H9 (cell line): ENCODE measurements at regions not wholly inside any gene's neighbourhood (a gene's known extent, or its start where the extent isn't known, plus 50 kb on each side); places are given as distances from the start of the nearest gene placed in this dataset.

Source experiments
- DNase-seq: peaks from one replicate; pipeline ENCODE4 v3.0.0-alpha.2; 2017
- H2AFZ ChIP-seq: one replicate; pipeline ENCODE4 v1.6.1; 2013; ENCODE audit warnings: mild to moderate bottlenecking, low read length, control low read depth, moderate library complexity
- H2AK5ac ChIP-seq: 2 replicates; pipeline ENCODE4 v1.6.1; 2013; ENCODE audit warnings: low read length, control low read depth, mixed read lengths; ENCODE audit not compliant: insufficient read length
- H2BK120ac ChIP-seq: one replicate; pipeline ENCODE4 v1.6.1; 2013; ENCODE audit warnings: low read depth, mild to moderate bottlenecking, low read length, control low read depth, inconsistent platforms; ENCODE audit not compliant: poor library complexity, severe bottlenecking
- H2BK12ac ChIP-seq: 2 replicates; pipeline ENCODE4 v1.6.1; 2013; ENCODE audit warnings: low read length, control low read depth, mixed read lengths, low read depth; ENCODE audit not compliant: insufficient read length
- H2BK15ac ChIP-seq: 2 replicates; pipeline ENCODE4 v1.6.1; 2013; ENCODE audit warnings: low read depth, low read length, control low read depth
- H2BK20ac ChIP-seq: one replicate; pipeline ENCODE4 v1.6.1; 2013; ENCODE audit warnings: low read depth, mild to moderate bottlenecking, low read length, control low read depth, inconsistent platforms; ENCODE audit not compliant: poor library complexity, severe bottlenecking
- H2BK5ac ChIP-seq: 2 replicates; pipeline ENCODE4 v1.6.1; 2013; ENCODE audit warnings: low read length, control low read depth, mixed read lengths; ENCODE audit not compliant: insufficient read length
- H3K14ac ChIP-seq: 2 replicates; pipeline ENCODE4 v1.6.1; 2013; ENCODE audit warnings: low read length, control low read depth; ENCODE audit not compliant: insufficient read depth
- H3K18ac ChIP-seq: 2 replicates; pipeline ENCODE4 v1.6.1; 2013; ENCODE audit warnings: low read depth, mild to moderate bottlenecking, mixed read lengths, low read length, control low read depth; ENCODE audit not compliant: insufficient read length
- H3K23ac ChIP-seq: 2 replicates; pipeline ENCODE4 v1.6.1; 2013; ENCODE audit warnings: low read length, control low read depth, mixed read lengths, low read depth; ENCODE audit not compliant: insufficient read length
- H3K23me2 ChIP-seq: 2 replicates; pipeline ENCODE4 v1.6.1; 2013; ENCODE audit warnings: low read depth, mild to moderate bottlenecking, mixed read lengths, low read length, control low read depth; ENCODE audit not compliant: insufficient read length, poor library complexity, severe bottlenecking
- H3K27ac ChIP-seq: 2 replicates; pipeline ENCODE4 v1.5.1; 2013; ENCODE audit warnings: low read length, control low read depth, mixed read lengths, low read depth; ENCODE audit not compliant: insufficient read length
- H3K27me3 ChIP-seq: 2 replicates; pipeline ENCODE4 v1.6.1; 2013; ENCODE audit warnings: low read length, control low read depth, inconsistent platforms; ENCODE audit not compliant: insufficient read depth
- H3K4ac ChIP-seq: 2 replicates; pipeline ENCODE4 v1.6.1; 2013; ENCODE audit warnings: low read depth, mild to moderate bottlenecking, control low read depth, inconsistent platforms, low read length, moderate library complexity
- H3K4me1 ChIP-seq: 2 replicates; pipeline ENCODE4 v1.6.1; 2013; ENCODE audit warnings: low read length, control low read depth, inconsistent platforms; ENCODE audit not compliant: insufficient read depth
- H3K4me2 ChIP-seq: 2 replicates; pipeline ENCODE4 v1.6.1; 2013; ENCODE audit warnings: low read length, control low read depth, mixed read lengths; ENCODE audit not compliant: insufficient read length, insufficient read depth
- H3K56ac ChIP-seq: 2 replicates; pipeline ENCODE4 v1.6.1; 2013; ENCODE audit warnings: low read depth, mild to moderate bottlenecking, mixed read lengths, low read length, control low read depth; ENCODE audit not compliant: insufficient read length
- H3K79me1 ChIP-seq: 2 replicates; pipeline ENCODE4 v1.6.1; 2013; ENCODE audit warnings: low read depth, mild to moderate bottlenecking, moderate library complexity, low read length, control low read depth, inconsistent platforms; ENCODE audit not compliant: insufficient read depth, poor library complexity, severe bottlenecking
- H3K79me2 ChIP-seq: 2 replicates; pipeline ENCODE4 v1.6.1; 2013; ENCODE audit warnings: low read length, control low read depth, inconsistent platforms; ENCODE audit not compliant: insufficient read depth
- H3K9ac ChIP-seq: 2 replicates; pipeline ENCODE4 v1.6.1; 2013; ENCODE audit warnings: low read length, control low read depth, mixed read lengths; ENCODE audit not compliant: insufficient read length; ENCODE audit errors: extremely low read depth
- H3K9me3 ChIP-seq: one replicate; pipeline ENCODE4 v1.6.1; 2013; ENCODE audit warnings: low read depth, low read length, inconsistent platforms; ENCODE audit not compliant: control insufficient read depth
- H3T11ph ChIP-seq: one replicate; pipeline ENCODE4 v1.6.1; 2013; ENCODE audit warnings: mild to moderate bottlenecking, low read length, control low read depth, inconsistent platforms
- H4K20me1 ChIP-seq: one replicate; pipeline ENCODE4 v1.6.1; 2013; ENCODE audit not compliant: control insufficient read depth, insufficient read length, insufficient read depth
- H4K5ac ChIP-seq: 2 replicates; pipeline ENCODE4 v1.6.1; 2013; ENCODE audit warnings: low read depth, mild to moderate bottlenecking, mixed read lengths, low read length, control low read depth; ENCODE audit not compliant: insufficient read length
- H4K8ac ChIP-seq: replicated peaks from 2 replicates; pipeline ENCODE4 v1.6.1; 2013; ENCODE audit warnings: low read length, control low read depth, mixed read lengths, low read depth; ENCODE audit not compliant: insufficient read length
- H4K91ac ChIP-seq: 2 replicates; pipeline ENCODE4 v1.6.1; 2013; ENCODE audit warnings: low read depth, mild to moderate bottlenecking, moderate library complexity, mixed read lengths, low read length, control low read depth; ENCODE audit not compliant: insufficient read length
- H3K27ac Mint-ChIP-seq, 3 experiments: 2 replicates in 2 of 3; 3 replicates in 1 of 3; pipeline ENCODE4 v1.8.0; 2020 to 2021; ENCODE audit warnings: mixed read lengths in 3 of 3, mild to moderate bottlenecking in 1 of 3, moderate library complexity in 1 of 3
- H3K27me3 Mint-ChIP-seq: 2 replicates; pipeline ENCODE4 v1.8.0; 2021; ENCODE audit warnings: low read depth, mild to moderate bottlenecking, moderate library complexity, mixed read lengths
- H3K36me3 Mint-ChIP-seq, 3 experiments: 2 replicates in 2 of 3; 3 replicates in 1 of 3; pipeline ENCODE4 v1.8.0; 2020 to 2021; ENCODE audit warnings: low read depth in 3 of 3, mixed read lengths in 3 of 3; ENCODE audit not compliant: insufficient read depth in 1 of 3
- H3K4me1 Mint-ChIP-seq, 2 experiments: 2 replicates each; pipeline ENCODE4 v1.8.0; 2020; ENCODE audit warnings: mixed read lengths in 2 of 2
- H3K4me3 Mint-ChIP-seq, 2 experiments: 2 replicates in 1 of 2; 3 replicates in 1 of 2; pipeline ENCODE4 v1.8.0; 2020 to 2021; ENCODE audit warnings: mild to moderate bottlenecking in 2 of 2, mixed read lengths in 2 of 2, moderate library complexity in 1 of 2
- H3K9me3 Mint-ChIP-seq, 2 experiments: 2 replicates in 1 of 2; 3 replicates in 1 of 2; pipeline ENCODE4 v1.8.0; 2020; ENCODE audit warnings: mild to moderate bottlenecking in 2 of 2, mixed read lengths in 2 of 2, moderate library complexity in 1 of 2
- CTCF ChIP-seq: fragments of 200-600 bp; sonication (generic); conservative IDR thresholded peaks from 3 replicates; pipeline ENCODE4 v1.8.0; 2021; ENCODE audit warnings: antibody characterized with exemption, mild to moderate bottlenecking
- WGBS: extraction: QIAGEN DNeasy Blood & Tissue Kit; methylation state at CpG from one replicate; pipeline ENCODE4 v1.1.7; 2013; ENCODE audit warnings: missing lambda C conversion rate, low lambda C conversion rate, mixed read lengths; ENCODE audit not compliant: insufficient read length; ENCODE audit errors: extremely low coverage; 5-methylcytosine and 5-hydroxymethylcytosine counted together

- Histone ChIP-seq H3T11ph (no peak overlapping the region), H3K23me2 (no peaks in the 10 kb centered on the region), H2BK12ac (no peak overlapping the region), H4K8ac (no peak overlapping the region), H3K23ac (no peak overlapping the region), H3K9me3 (no peaks in the 10 kb centered on the region), H3K4me2 (no peak overlapping the region), H3K79me2 (no peaks in the 10 kb centered on the region), H2BK20ac (no peak overlapping the region), H3K14ac (no peak overlapping the region), H3K27me3 (no peaks in the 10 kb centered on the region), H3K4ac (no peak overlapping the region), H3K56ac (no peak overlapping the region), H3K18ac (no peak overlapping the region), H4K20me1 (no peaks in the 10 kb centered on the region), H2BK120ac (no peak overlapping the region), H2BK5ac (no peak overlapping the region), H3K79me1 (no peaks in the 10 kb centered on the region), H2AFZ (no peak overlapping the region), H2AK5ac (no peak overlapping the region), H3K9ac (no peak overlapping the region), H4K91ac (no peak overlapping the region), H4K5ac (no peak overlapping the region), H2BK15ac (no peak overlapping the region), H3K27ac (no peak overlapping the region), H3K4me1 (no peaks in the 10 kb centered on the region)
- no peak for TF ChIP-seq CTCF
- DNase-seq, result no peak
- Mint-ChIP-seq H3K27ac (no peak overlapping the region), H3K9me3 (no peaks in the 10 kb centered on the region; a peak in 1 of 5 replicates), H3K4me3 (no peak overlapping the region), H3K4me1 (no peaks in the 10 kb centered on the region), H3K27me3 (peaks cover 2% of the 10 kb centered on the region), H3K36me3 (no peaks in the 10 kb centered on the region)
- no CpG with 5 or more reads among the region's 3 CpGs for WGBS
Measured at GRCh38 chr5:147154809-147155208, 80.0 kb upstream of the STK32A start.
